NCI-H345 (cell line): ENCODE measurements at regions not wholly inside any gene's neighbourhood (a gene's known extent, or its start where the extent isn't known, plus 50 kb on each side); places are given as distances from the start of the nearest gene placed in this dataset.
"Not testable (repeated sequence)": the region's sequence is repeated elsewhere in the genome, so short reads cannot be mapped to it uniquely, and the experiment has no call there.

Experiments
- DNase-seq: peaks from one replicate; lab custom pipeline; 2025; lab: John Stamatoyannopoulos, UW

DNA sequence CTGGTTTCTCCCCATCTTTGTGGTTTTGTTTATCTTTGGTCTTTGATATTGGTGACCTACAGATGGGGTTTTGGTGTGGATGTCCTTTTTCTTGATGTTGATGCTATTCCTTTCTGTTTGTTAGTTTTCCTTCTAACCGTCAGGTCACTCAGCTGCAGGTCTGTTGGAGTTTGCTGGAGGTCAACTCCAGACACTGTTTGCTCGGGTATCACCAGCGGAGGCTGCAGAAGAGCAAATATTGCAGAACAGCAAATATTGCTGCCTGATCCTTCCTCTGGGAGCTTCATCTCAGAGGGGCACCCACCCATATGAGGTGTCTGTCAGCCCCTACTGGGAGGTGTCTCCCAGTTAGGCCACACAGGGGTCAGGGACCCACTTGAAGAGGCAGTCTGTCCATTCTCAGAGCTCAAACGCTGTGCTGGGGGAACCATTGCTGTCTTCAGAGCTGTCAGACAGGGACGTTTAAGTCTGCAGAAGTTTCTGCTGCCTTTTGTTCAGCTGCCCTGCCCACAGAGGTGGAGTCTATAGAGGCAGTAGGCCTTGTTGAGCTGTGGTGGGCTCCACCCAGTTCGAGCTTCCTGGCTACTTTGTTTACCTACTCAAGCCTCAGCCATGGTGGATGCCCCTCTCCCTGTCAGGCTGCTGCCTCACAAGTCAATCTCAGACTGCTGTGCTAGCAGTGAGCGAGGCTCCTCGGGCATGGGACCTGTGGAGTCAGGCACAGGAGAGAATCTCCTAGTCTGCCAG, 94.8 kb upstream of the BNIP2 start:
- DNase-seq = not testable (repeated sequence)

DNA sequence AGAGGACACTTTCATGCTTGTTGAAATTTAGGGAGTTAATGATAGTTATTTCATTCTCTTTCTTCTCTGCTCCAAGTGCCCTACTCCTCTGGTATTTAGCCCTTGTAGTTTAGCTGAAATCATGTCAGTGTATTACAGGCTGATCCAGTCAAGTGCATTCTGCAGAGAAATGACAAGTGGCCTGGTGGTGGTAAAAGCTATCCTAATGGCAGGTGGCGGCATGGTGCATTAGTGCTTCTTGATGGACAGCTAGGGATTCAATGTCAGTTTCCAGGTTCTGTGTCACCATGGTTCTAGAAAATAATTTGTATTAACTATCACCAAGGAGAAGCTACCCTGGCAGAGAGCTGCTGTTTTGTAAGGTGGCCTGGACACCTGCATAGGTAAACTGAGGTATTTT, 90.0 kb upstream of the BNIP2 start:
- DNase-seq = no peak

DNA sequence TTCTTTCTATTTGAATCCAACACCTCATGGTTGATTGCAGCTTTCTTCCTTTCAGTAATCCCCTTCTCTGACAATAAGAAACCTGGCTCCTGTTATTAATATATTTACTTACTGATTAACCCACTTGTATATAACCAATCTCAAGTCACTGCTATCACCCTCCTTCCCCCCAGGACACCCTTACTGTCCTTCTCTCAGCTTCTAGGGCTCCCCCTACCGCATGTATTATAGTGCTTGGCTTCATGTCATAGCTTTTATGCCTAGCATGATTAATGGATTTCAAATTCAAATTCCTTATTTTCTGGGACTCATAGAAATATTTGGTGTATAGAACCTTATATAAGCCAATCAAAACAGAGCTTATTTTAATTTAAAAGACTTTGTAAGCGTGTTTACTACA, 75.7 kb upstream of the BNIP2 start:
- no peak for DNase-seq

DNA sequence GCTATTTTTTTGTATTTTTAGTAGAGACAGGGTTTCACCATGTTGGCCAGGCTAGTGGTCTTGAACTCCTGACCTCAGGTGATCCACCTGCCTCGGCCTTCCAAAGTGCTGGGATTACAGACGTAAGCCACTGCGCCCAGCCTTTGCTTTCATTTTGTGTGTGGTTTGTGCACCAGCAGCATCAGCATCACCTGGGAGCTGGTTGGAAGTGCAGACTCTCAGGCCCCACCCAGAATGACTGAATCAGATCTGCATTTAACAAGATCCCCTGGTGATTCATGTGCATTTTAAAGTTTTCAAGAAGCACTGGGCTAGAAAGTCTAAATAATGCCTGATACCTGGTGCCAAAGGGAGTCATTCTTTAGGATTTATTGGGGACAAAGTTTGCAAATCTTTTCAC, 73.4 kb upstream of the BNIP2 start:
- no peak for DNase-seq

DNA sequence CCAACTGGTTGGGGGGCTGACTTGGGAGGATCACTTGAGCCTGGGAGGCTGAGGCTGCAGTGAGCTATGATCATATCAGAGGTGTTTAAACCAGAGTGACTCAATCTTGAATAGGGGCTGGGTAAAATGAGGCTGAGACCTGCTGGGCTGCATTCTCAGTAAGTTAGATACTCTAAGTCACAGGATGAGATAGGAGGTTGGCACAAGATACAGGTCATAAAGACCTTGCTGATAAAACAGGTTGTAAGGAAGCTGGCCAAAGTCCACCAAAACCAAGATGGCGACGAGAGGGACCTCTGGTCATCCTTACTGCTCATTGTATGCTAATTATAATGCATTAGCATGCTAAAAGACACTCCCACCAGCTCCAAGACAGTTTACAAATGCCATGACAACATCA, 71.1 kb upstream of the BNIP2 start:
- DNase-seq = not testable (repeated sequence)

DNA sequence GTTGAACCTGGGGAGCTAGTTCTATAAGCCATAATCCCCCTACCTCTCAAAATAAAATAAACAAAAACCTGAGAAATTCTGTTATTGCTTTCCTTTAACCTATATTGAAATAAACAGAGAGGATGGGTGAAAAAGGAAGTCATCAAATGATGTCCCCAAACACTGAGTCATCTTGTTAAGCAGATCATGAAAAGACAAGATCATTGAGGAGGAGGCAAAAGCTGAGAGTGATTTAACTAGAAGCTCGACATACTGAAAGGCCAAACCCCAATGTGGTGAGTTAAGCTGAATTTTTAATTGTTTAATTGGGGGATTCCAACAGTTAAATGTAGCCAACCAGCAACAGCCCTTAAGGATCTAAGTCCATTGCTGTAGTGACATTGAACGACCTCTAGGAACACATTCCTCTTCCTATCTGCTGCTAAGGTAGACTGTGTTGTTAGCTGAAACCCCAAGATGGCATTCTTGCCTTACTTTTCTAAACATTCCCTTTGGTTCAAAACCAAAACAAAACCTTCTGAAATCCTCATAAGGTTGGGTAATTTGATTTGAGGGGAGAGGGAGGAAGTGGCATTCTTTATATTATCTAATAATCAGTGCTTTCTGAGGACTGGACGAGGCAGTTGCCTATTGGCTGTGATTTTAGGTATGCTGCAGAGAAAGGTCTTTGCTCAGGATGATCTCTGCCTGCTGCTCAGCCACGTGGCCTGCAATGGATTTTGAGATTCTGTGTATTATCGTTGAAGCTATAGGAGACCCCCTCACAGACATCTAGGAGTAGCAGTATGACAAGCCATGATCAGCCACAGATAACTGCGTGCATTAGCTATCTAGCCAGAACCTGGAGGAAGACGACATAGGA, 62.7 kb upstream of the BNIP2 start:
- no peak for DNase-seq

DNA sequence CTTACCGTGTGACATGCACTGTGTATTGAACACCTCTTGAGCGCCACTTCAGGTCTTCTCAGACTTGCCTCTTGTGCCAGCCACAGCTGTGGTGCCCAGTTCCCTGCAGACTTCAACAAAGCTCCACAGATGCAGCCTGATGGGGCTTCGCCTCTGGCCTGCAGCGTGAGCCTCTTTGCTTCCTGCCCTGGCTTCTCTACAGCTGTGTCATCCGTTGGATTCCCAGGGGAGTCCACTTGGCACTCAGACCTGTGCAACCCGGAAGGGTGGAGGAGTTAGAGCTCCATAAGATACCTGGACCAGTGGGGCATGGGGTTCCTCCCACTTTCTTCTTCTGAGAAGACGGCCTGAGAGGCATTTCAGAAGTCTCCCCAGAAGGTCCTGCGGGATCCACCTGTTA, 57.7 kb upstream of the BNIP2 start:
- DNase-seq = peak; percentile 89

DNA sequence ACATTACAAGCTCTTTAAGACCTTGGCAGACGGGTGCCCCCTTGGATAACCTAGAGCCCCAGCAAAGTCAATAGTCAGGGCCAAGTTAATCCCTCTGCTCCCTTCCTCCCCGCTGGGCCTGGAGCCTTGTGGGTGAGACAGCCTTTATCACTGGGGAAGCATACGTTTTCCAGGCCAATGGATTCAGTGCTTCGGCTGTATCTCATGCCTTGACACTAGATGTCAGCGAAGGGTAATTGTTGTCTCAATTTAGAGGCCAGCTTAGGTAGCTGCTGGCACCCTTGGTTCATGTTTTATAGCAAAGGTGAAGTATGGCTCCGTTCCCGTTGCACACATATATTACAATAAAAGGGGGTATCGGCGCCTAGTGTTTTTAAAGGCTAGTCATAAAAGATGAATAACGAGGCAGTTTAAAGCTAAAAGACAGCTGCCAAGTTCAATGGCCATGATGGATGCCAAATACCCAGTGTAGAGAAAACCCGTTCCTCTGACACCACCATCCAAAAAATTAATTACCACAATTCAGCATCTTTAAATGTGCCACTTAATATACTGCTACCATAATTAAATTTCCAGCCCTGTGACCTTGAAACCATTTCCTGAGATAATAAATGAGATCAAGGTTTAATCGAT, 52.3 kb upstream of the BNIP2 start:
- DNase-seq = peak; percentile 60

DNA sequence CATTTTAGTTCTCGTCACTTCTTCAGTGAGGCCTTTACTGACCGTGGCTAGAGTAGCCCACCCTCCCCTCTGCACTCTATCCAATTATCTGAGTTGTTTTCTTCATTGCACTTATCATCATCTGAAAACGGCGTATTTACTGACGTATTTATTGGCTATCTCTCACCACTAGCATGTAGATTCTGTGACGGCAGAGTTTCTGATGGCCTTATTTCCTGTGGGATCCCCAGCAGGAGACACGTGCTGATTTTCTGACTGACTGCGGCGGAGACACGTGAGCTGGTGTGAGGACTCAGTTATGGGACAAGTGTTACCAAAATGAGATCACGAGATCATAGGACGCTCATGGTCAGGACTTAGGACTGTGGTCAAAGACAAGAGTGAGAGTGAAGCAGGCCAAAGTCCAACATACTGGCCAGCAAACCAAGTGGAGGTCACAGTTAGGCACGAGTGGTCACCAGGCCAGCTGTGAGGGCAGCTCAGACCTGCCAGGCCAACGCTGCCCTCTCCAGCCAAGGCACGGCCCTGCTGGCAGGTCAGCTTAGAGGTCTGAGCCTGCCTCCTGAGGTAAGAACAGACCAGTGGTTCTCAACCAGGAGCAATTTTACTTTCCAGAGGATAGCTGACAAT, 50.6 kb upstream of the BNIP2 start:
- DNase-seq = no peak
